GM18511 (cell line): ENCODE measurements at regions not wholly inside any gene's neighbourhood (a gene's known extent, or its start where the extent isn't known, plus 50 kb on each side); places are given as distances from the start of the nearest gene placed in this dataset.
"Not testable (repeated sequence)": the region's sequence is repeated elsewhere in the genome, so short reads cannot be mapped to it uniquely, and the experiment has no call there.

Experiments used
- ATAC-seq: cut with Tn5 transposase; IDR thresholded peaks from one replicate; pipeline ENCODE4 v1.9.1; 2021; ENCODE audit warnings: mild to moderate bottlenecking, moderate library complexity; ENCODE audit not compliant: unreplicated experiment

DNA sequence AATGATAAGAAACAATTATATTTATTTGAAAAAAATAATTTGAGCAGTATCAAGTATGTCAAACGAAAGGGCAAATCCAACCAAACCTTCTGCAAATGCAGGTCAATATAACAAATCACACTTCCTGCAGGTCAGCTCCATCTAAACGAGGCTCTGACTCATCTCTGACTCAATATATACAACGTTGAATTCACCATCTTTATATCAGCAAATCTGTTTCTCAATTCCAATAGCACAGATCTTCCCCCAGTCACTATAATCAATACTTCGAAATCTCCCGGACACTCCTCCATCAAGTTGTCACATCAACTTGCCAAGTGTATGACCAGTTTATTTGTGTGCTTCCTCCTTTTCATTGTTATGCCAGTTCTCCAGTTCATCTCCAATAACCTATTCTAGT, 388.9 kb downstream of the ZEB2 start:
- no peak for ATAC-seq

DNA sequence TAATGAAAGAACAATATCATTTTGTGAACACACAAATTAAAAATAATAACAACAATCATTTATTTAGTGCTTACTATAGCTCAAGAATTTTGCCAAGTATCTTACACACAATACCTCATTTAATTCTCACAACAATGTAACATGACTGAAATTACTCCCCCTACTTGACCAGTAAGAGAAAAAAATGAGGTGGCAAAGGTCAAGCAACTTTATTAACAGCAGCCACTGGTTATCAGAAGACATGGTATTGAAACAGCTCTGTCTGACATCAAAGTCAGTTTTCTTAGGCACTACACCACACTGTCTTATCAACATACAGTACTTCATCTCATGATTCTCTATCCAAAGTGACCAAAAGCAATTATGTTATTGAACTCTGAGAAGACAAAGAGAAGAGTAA, 389.4 kb downstream of the ZEB2 start:
- no peak for ATAC-seq

DNA sequence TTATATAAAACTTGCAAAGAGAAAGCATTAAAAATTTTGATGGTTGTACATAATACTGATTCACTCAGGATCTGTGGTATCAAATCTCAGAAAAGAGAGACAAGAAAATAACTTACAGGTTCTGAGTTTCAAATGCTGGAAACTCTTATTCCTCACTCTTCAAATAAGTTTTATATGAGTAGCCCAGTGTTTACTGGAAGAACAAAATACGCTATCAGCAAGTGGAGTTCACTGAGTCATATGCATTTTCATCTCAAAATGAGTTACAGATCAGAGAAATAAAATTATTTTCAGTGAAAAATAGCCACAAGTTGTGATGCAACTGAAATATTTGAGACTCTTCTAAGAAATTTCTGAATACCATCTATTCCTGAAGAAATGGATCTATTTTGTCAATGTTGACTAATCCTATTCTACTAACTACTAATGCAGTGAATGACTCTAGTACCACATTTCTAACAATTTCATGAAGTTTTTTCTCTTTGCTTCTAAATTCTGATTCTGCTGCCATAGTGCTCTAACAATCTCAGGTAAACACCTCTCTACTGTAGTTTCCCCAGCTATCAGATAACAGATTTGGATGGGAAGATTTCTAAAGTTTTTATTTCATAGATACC, 391.7 kb downstream of the ZEB2 start:
- ATAC-seq, result no peak

DNA sequence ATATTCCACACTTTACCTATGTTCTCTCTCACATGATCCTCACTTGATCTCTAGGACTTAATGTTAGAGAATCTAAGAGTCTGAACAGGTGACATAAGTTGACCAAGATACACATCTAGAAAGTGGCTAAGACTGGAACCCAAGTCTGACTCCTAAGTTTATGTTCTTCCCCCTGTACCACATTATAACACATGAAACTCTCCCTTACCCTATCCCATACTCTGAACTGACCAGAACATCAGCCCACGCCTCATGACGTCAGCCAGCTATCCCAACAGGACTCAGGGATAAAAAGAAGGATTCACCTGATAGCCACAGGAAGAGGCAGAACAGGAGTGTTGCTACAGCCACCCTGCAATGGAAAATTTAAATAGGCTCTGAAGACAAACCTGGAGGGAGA, 392.2 kb downstream of the ZEB2 start:
- ATAC-seq, result no peak

DNA sequence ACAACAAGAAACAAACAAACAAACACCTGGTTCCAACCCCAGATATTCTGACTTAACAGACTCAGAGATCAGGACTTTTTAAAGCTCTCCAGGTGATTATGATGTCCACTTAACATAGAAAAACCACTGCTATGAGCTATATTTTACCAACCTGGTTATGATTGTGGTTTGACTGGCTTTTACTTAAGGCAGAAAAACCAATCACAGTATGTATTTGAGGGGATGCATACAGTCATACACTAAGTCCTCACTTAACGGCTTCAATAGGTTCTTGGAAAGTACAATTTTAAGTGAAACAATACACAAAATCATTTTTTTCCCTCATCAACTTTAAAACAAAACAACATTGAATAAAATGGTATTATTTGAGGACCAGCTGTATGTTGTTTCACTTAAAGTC, 393.6 kb downstream of the ZEB2 start:
- ATAC-seq, result no peak

DNA sequence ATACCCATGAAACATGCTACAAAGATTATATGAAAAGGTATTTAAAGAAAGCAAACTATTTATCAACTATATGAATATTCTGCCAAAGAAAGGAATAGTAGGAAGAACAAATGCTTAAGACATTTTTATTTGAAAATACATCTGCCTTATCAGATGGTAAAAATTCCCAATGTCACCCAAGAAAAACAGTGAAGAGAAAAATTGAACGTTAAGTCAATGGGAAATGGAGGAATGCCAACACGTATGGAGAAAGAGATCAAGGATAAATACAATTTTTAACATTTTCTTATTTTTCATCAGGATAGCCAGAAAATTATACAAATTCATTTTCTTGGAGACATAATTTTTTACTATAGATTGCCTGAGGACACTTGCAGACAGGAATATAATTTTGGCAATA, 394.2 kb downstream of the ZEB2 start:
- ATAC-seq, result no peak

DNA sequence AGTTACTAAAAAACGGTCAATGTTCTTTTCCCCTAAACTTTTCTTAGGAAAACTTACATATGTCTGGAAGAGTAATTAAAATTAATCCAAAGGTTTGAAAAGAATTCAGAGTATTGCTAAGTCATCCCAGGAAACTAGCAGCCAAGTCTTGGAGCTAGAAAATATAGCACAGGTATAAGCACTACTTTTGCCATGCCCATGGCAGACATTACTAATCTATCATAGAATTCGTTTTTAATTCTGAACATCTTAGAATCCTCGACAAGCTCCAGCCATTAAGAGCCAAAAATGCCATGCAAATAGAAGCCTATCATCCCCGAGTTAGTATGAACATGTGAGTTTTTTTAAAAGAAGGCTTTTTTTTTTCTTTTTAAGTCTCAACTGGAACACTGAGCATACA, 395.0 kb downstream of the ZEB2 start:
- no peak for ATAC-seq

DNA sequence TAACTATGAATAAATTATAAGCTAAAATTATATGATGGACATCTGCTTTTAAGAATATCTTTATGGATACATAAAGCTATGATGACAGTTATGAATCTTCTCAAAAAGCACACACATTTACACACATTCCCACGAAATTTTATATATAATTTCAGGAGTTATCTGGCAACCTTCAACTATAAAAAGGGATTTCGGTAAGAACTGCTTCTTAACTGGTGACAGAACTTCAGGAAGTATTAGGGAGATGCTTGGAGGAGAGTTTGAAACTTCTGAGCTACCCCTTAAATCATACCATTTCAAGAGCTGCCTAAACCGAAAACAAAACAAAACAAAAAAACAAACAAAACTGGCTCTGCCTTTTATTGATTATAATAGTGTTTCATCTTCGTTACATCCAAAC, 399.4 kb downstream of the ZEB2 start:
- no peak for ATAC-seq

DNA sequence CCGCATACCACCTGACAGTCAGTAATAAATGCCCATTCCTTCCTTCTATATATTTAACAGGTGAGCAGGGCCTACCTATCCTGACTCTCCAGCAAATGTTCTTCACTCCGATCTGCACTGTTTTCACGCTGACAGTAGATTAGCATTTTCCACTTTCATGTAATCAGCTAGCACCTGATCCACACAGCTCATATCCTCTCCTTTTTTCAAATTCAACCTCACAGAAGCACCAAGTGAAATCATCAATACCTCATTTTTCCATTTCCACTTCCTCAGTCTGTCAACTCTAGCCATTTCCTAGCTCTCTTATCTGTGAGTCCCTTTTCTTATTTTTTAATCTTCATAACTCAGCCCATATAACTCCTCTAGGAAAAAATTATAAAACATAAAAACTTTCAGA, 402.8 kb downstream of the ZEB2 start:
- ATAC-seq, result no peak

DNA sequence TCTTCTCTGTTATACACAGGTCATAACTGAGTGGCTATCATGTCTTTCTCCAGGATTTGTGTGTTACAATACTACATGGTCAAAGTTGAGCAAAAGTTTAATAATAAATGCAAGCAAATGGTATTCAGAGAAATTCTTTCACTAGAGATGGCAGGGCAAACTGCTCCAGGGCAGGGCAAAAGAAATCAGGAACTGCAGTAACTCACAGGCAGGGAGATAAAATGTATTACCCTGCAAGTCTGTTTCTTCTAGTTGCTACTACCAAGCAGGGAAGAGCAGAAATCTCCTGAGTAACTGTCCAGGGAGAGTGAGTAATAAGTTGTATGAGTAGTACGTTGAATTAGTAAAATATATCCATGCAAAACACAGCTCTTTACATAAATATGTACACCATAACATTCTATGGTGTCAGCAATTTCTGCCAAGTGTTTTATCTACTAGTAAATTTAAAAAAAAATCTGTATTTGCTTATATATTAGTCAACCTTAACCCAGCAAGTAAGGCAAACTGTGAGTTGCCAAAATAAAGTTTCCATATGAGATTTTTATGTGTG, 404.1 kb downstream of the ZEB2 start:
- ATAC-seq, result no peak

DNA sequence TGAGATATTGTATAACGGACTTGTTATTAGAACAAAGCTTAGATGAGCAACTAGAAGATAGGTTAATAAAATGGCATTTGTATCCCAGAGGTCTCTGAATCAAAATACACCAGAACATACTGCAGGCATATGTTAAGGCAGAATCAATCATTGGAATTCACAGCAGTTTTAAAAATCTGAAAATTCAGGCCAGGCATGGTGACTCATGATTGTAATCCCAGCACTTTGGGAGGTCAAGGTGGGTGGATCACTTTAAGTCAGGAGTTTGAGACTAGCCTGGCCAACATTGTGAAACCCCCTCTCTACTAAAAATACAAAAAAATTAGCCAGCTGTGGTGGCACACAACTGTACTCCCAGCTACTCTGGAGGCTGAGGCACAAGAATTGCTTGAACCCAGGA, 405.2 kb downstream of the ZEB2 start:
- no peak for ATAC-seq

DNA sequence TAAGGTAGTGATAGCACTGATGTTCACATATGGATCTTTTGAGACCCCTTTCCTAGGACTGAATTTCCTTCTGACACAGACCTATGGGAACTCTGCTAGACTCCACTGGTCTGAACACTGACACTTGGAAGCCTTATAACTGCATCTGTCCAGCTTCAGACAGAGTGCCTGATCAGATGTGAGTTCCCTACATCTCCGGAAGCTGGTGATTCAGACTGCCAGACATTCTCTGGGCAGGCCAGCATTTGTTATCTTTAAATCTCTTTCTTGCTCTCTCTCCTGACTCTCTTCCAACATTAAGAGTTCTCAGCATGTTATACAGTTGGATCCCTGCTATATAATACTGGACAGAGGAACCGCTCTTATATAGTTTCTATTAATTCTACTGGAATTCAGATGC, 408.5 kb downstream of the ZEB2 start:
- ATAC-seq, result no peak

DNA sequence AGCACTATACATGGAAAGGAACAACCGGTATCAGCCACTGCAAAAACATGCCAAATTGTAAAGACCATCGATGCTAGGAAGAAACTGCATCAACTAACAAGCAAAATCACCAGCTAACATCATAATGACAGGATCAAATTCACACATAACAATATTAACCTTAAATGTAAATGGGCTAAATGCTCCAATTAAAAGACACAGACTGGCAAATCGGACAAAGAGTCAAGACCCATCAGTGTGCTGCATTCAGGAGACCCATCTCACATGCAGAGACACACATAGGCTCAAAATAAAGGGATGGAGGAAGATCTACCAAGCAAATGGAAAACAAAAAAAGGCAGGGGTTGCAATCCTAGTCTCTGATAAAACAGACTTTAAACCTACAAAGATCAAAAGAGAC, 413.8 kb downstream of the ZEB2 start:
- ATAC-seq, result not testable (repeated sequence)

DNA sequence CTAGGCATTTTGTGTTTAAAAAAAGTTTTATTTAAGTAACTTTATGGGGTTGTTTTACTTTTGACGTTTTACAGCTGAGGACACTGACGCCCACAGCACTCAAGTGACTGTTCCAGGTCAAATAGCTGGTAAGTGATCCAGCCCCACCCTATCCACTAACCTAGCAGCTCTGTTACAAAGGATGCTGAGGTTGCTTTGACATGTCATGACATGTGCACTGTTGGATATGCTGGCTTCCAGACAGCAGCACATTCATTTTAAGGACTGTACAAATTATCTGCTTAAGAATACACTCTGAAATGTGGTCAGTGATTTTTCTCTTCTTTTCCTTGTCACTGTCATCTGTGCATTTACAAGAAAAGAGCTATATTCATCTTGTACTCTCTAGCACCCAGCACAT, 417.5 kb downstream of the ZEB2 start:
- ATAC-seq, result no peak

DNA sequence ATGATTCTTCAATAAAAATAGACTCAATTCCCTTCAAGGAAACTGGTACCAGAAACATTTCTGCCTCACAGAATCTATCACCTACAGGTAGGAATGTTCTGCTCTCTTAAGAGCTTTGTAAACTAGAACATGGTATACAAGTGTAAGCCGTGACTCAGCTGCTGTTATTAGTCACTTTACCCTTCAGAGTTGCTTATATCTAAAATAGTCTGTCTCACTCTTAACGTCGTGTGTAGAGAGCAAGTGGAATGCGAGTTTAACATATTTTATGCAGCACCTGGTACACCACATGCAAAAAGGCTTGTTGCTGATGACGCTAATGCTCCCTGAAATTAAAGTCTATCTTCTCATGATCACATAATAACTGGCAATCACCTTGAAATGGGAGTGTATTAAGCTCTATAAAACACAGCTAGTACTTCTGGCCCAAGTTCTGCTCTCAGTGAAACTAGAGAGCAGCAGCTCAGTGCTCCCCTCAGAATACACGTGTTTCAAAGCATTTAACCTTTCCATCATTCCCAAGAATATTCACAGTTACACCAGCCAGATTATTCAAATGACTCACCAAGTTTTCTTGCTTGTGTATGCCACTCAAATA, 420.0 kb downstream of the ZEB2 start:
- ATAC-seq, result no peak

DNA sequence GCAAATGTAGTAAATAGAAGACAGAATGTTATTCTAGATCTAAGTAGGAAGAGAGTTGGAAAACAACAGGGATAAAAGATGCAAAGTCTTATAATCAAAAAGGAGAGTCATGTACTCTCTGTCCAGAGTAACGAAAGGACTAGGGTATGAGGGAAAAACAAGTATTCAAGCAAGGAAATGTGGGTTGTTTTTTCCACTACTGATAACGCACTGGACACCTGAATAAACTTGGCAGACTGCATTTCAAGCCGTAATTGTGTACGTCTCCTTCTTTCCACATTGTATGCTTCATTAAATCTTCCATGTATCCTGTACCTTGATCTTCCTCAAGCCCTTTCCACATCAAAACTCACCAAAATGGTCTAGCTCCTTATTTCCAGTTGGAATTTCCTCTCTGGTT, 420.6 kb downstream of the ZEB2 start:
- ATAC-seq, result no peak

DNA sequence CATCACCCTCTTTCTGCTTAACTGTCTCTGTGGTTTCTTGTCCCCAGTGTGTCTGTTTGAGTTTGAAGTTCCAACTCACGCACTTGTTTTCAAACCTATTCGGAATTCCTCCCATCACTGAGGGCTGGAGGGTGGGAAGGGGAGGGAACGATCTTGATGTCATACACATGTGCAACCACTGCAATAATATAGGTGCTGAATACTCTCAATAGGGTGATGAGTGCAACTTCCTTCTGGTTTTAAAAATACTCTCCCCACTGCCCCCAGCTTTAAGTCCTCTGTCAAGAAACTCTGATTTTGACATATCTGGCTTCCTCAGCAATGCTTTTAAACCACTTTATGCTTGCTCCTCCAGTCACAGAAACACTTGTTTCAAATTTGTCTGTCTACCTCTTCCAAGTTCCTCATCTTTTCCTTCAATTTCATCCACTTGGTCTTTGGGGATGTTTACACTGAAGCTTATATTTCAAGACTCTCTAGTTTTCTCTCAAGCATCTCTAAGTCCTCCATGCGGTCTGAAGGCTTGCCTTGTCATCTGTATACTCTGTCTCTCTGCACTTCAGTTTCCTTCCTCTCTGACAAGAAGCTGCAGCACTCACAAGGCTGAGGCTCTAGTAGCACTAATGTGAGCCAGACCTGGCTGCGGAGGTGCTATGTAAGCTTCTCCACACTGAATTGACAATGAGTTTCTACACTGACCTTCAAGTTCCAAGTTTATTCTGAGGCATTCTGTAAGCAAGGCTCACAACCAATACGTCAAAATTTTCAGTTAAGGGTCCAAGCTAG, 422.3 kb downstream of the ZEB2 start:
- no peak for ATAC-seq

DNA sequence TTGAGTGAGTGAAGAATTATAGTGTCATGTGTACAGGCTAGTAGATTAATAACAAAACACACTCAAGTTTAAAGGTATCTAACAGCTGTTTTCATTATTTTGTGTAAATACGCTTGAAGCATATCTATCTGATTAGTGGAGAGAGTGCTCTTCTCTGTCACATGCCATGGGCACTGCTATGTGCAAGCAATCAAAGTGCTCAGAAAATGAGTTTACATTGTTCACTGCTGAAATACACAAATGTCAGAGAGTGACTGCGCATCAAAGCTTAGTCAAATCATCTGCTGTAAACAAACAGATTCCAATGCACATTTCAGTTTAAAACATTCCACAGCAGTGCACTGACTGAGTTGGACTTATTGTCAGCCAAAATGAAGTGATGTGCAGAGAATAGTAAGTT, 423.4 kb downstream of the ZEB2 start:
- ATAC-seq, result no peak

DNA sequence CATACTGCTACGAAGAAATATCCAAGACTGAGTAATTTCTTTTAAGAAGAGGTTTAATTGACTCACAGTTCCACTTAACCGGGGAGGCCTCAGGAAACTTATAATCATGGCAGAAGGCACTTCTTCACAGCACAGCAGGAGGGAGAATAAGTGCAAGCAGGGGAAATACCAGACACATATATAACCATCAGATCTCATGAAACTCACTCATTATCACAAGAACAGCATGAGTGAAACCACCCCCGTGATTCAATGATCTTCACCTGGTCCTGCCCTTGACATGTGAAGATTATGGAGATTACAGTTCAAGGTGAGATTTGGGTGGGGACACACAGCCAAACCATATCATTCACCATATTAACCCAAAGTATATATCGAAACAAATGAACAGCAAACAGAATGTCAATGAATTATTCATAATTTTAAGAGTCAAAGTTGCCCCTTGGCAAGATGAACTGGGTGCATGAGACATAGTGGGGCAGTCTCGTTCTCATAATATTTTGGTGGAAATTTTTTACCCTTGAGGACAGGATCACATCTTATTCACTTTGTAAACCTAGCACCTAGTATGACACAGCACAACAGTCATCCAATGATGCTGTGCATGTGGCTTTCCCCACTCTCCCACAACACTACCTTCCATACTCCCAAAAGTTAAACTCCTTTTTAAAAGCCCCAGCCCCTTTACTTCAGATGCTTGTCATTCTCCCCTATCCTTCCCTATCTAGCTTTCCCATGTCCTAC, 425.3 kb downstream of the ZEB2 start:
- ATAC-seq, result no peak

DNA sequence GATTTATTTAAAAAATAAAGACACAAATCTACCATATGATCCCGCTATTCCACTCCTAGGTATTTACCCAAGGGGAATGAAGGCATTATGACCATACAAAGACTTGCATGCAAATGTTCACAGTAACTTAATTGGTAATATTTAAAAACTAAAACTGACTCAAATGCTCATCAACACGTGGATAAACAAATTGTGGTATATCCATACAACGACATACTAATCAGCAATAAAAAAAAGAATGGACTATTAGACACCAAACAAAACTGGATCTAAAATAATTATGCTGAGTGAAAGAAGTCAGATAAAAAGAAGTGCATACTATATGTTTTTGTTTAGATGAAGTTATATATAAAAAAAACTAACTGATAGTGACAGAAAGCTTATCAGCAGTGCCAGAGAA, 428.3 kb downstream of the ZEB2 start:
- ATAC-seq, result no peak

DNA sequence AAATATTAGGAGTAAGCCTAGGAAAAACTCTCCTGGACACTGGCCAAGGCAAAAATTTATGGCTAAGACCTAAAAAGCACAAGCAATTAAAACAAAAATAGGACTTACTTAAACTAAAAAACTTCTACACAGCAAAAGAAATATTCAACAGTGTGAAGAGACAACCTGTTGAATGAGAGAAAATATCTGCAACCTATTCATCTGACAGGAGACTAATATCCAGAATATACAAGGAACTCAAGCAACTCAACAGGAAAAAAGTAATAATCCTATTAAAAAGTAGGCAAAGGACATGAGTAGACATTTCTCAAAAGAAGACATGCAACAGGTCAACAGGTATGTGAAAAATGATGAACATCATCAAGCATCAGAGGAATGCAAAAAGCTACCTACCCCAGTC, 431.1 kb downstream of the ZEB2 start:
- no peak for ATAC-seq

DNA sequence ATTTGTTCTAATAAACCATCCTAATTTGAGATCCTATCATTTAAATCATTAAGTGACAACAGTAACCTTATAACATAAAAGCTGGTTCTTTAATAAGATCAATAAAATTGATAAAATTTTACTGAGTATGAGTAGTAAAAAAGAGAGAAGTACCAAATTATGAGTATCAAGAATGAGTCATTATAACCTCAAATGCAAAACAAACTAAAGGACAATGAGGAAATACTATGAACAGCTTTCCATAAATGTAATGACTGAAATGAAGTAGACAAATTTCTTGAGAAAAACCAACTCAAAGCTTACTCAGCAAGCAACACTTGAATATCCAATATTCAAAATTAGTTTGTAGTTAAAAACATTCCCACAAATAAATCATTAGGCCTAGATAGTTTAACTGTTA, 433.0 kb downstream of the ZEB2 start:
- no peak for ATAC-seq
